AG09319 (cell line): ENCODE measurements at regions not wholly inside any gene's neighbourhood (a gene's known extent, or its start where the extent isn't known, plus 50 kb on each side); places are given as distances from the start of the nearest gene placed in this dataset.
A peak's percentile ranks its signal among the peaks of the same experiment; 100 is the strongest.

ENCODE experiments used
- DNase-seq: peaks from one replicate; pipeline ENCODE4 v3.0.0-alpha.2; 2010; ENCODE audit warnings: low read depth; ENCODE audit errors: extremely low read depth
- TF ChIP-seq, protein P1 (sequence below): IDR thresholded peaks from 2 replicates; pipeline ENCODE4 v1.5.1; 2011; ENCODE audit warnings: low read depth, mild to moderate bottlenecking, inconsistent platforms, low read length, moderate library complexity

DNA sequence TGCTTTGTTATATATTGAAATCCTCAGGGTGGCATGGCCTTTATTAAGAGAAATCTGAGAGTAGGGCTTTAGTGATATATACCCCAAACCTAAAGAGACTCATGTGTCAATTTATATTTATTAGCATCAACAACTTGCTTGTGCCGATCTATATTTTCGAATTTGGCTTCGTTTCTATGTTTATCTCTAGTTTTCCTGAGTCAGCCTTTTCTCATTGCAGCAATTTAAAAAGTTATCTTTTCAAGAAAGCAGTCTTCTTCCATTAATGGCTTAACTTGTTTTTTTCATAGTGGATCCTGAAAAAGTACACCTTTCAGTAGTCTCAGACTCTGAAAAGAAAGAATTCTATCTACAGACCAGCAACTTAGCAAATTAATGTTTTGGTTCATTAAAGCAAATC is 99.9 kb upstream of the KCNN2 start:
- TF ChIP-seq, protein P1, sequence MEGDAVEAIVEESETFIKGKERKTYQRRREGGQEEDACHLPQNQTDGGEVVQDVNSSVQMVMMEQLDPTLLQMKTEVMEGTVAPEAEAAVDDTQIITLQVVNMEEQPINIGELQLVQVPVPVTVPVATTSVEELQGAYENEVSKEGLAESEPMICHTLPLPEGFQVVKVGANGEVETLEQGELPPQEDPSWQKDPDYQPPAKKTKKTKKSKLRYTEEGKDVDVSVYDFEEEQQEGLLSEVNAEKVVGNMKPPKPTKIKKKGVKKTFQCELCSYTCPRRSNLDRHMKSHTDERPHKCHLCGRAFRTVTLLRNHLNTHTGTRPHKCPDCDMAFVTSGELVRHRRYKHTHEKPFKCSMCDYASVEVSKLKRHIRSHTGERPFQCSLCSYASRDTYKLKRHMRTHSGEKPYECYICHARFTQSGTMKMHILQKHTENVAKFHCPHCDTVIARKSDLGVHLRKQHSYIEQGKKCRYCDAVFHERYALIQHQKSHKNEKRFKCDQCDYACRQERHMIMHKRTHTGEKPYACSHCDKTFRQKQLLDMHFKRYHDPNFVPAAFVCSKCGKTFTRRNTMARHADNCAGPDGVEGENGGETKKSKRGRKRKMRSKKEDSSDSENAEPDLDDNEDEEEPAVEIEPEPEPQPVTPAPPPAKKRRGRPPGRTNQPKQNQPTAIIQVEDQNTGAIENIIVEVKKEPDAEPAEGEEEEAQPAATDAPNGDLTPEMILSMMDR: no peak
- DNase-seq: no peak

DNA sequence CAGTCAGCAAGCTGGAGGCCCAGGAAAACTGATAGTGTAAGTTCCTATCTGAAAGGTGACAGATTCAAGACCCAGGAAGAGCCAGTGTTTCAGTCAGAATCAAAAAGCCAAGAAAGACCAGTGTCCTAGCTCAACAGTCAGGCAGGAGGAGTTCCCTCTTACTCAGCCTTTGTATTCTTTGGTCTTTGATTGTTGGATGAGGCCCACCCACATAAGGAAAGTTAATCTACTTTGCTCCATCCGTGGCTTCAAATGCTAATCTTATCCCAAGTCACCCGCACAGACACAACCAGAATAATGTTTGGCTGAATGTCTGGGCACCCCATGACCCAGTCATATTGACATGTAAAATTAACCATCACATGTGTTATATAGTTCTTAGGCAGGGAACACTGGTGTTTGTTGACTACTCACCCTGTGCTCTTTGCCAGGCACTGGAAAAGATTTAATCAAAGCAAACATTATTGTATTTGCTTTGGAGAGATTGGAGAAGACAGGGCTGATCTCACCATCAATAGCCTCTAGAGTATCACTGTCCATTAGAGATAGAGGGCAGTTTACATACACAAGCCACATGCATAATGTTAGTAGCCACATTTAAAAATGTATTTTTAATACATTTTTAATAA is 96.3 kb upstream of the KCNN2 start:
- no peak for DNase-seq
- TF ChIP-seq, protein P1: no peak

DNA sequence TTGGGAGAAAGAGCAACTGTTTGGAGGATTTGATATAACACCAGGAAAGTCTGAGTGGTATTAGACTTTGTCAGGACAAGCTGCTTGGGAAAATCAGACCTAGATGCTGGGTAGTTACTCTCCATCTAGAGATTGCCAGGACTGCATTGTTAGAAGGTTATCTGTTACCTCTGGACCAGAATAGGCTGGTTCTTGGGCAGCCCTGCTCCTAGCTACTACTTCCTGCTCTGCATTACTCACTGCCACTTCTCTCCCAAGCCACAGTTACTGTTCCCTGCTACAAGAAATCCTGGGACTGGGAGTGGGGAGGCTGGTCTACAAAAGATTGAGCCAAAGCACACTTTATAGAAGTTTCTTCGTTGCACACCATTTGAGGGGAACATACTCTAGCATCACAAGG is 95.5 kb upstream of the KCNN2 start:
- TF ChIP-seq, protein P1: no peak
- DNase-seq: no peak

DNA sequence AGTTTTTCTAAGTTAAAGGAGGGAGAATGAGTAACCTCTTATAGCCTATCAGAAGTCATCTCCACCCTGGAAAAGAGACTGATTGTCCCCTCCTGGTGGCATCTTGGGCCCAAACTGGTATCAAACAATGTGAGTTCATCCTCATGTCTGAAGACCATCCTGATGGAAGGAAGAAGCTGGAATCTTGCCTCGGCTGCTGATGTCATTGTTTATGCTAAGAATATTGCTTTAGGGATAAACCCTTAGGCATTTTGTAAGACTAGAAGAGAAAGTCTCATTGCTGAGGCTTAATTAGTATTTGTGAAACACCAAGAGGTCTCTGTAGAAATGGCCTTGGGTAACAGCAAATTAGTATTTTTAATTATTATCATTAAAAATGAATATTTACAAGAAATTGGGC is 65.7 kb upstream of the KCNN2 start:
- TF ChIP-seq, protein P1: no peak
- DNase-seq: no peak

DNA sequence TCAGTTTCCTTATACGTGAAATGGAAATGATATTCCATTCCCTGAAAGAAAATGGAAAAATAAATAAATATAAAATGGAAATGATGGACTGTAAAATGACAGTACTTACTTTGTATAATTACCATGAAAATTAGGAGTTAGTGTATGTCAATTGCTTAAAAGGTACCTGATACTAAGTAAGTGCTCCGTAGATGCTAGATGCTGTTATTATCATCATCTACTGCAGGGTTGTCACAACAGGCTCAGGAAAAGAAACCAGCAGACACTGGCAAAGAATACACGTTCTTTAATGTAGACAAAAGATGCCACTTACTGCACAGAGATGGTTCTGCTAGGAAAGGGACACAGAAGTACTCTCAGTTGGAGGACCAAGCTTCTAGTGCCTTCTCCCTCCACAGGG is 64.0 kb upstream of the KCNN2 start:
- DNase-seq: no peak
- TF ChIP-seq, protein P1: no peak

DNA sequence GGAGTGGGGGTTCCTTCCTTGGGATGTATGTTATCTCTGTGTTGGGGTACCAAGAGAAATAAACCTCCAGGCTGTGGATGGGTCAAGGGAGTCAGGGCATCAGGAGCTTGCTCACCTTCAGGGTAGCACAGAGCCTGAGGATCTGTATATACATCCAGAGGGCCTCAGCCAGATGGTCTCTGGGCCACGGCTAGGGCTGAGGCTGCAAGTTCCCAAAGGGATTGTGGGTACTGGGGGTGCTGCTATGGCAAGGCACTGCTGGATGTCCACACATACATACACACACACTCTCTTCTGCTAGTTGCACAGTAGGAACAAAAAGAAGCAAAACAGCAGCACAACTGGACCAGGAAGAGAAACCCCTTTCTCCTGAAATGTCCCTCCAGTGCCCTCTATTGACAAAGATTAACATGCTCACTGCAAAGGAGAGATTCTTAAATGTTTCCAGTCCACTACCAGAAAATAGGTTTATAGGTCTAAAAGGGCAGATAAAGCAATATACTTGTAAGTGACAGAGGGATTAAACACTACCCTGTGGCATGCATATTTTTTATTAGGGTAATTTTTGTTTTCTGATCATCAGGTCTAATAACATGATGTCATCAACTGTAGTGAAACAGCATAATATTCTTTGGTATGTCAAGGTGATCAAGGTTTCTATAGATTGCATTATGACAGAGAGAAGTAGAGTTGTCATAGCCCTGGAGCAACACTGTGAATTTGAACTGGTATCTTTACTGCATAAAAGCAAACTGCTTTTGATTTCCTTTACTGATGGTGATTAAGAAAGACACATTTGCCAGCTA is 56.3 kb upstream of the KCNN2 start:
- TF ChIP-seq, protein P1: peak; percentile 56
- DNase-seq: peak; percentile 15

DNA sequence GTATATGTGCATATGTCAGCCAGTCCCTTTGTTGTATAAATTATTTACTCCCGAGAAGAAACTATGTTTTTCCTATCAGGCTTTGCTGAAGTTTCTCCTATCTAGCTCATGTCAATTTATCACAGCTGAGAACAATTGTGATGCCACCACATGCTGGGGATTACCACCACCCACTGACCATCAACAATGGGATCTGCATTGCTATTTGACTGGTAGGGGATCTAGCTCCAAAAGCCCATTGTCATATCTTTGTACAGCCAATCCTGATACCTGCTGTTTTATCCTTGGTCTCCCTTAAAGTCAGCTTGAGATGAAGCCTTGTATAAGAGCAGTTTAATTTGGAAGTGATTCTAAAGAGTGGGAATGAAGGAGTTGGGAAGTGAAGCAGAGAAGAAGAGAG is 53.9 kb upstream of the KCNN2 start:
- no peak for DNase-seq
- TF ChIP-seq, protein P1: no peak
